GM23248 (cell line): ENCODE measurements at regions not wholly inside any gene's neighbourhood (a gene's known extent, or its start where the extent isn't known, plus 50 kb on each side); places are given as distances from the start of the nearest gene placed in this dataset.

Source experiments
- DNase-seq: peaks from one replicate; pipeline ENCODE4 v3.0.0-alpha.2; 2015
- H2AFZ ChIP-seq: fragments of 200-600 bp; sonication (generic); 2 replicates; pipeline ENCODE4 v1.6.1; 2016; ENCODE audit warnings: antibody characterized with exemption
- H3F3A ChIP-seq: fragments of 200-600 bp; sonication (generic); 2 replicates; pipeline ENCODE4 v1.6.1; 2016; ENCODE audit warnings: mild to moderate bottlenecking, antibody characterized with exemption, mixed run types; ENCODE audit not compliant: insufficient read depth
- H3K27ac ChIP-seq: fragments of 200-600 bp; sonication (generic); 2 replicates; pipeline ENCODE4 v1.5.1; 2016; ENCODE audit warnings: mild to moderate bottlenecking
- H3K27me3 ChIP-seq: fragments of 200-600 bp; sonication (generic); replicated peaks from 2 replicates; pipeline ENCODE4 v1.6.1; 2016; ENCODE audit warnings: mild to moderate bottlenecking; ENCODE audit not compliant: insufficient read depth
- H3K36me3 ChIP-seq: fragments of 200-600 bp; sonication (generic); 2 replicates; pipeline ENCODE4 v1.6.1; 2016; ENCODE audit warnings: low read depth, mild to moderate bottlenecking
- H3K4me1 ChIP-seq: fragments of 200-600 bp; sonication (generic); 2 replicates; pipeline ENCODE4 v1.6.1; 2016; ENCODE audit warnings: mild to moderate bottlenecking; ENCODE audit not compliant: insufficient read depth
- H3K4me2 ChIP-seq: fragments of 200-600 bp; sonication (generic); one replicate; pipeline ENCODE4 v1.6.1; 2016; ENCODE audit warnings: mild to moderate bottlenecking; ENCODE audit not compliant: unreplicated experiment
- H3K4me3 ChIP-seq: fragments of 200-600 bp; sonication (generic); 2 replicates; pipeline ENCODE4 v1.5.1; 2016; ENCODE audit warnings: mild to moderate bottlenecking
- H3K79me2 ChIP-seq: fragments of 200-600 bp; sonication (generic); 2 replicates; pipeline ENCODE4 v1.6.1; 2016; ENCODE audit warnings: mild to moderate bottlenecking; ENCODE audit not compliant: insufficient read depth
- H3K9ac ChIP-seq: fragments of 200-600 bp; sonication (generic); 2 replicates; pipeline ENCODE4 v1.6.1; 2016; ENCODE audit warnings: mild to moderate bottlenecking
- H3K9me2 ChIP-seq: fragments of 200-600 bp; sonication (generic); 2 replicates; pipeline ENCODE4 v1.6.1; 2016; ENCODE audit warnings: mixed run types, mild to moderate bottlenecking, moderate library complexity; ENCODE audit not compliant: insufficient read depth
- H3K9me3 ChIP-seq: fragments of 200-600 bp; sonication (generic); one replicate; pipeline ENCODE4 v1.6.1; 2017; ENCODE audit warnings: low read depth
- H4K20me1 ChIP-seq: fragments of 200-600 bp; sonication (generic); 2 replicates; pipeline ENCODE4 v1.6.0; 2016; ENCODE audit not compliant: insufficient read depth
- EZH2 ChIP-seq: fragments of 200-600 bp; sonication (generic); IDR thresholded peaks from 2 replicates; pipeline ENCODE4 v1.6.1; 2018; ENCODE audit warnings: antibody characterized with exemption, mild to moderate bottlenecking; ENCODE audit not compliant: insufficient read depth, poor library complexity, severe bottlenecking
- EZH2phosphoT487 ChIP-seq: fragments of 200-600 bp; sonication (generic); IDR thresholded peaks from 2 replicates; pipeline ENCODE4 v1.6.1; 2018; ENCODE audit warnings: antibody characterized with exemption, moderate library complexity, mild to moderate bottlenecking, low read depth; ENCODE audit not compliant: insufficient read depth
- WGBS, 2 experiments: methylation state at CpG; one replicate each; pipeline ENCODE4 v1.1.6; 2015 to 2017; ENCODE audit warnings: low lambda C conversion rate in 2 of 2, low coverage in 1 of 2; ENCODE audit errors: missing lambda C conversion rate in 2 of 2; 5-methylcytosine and 5-hydroxymethylcytosine counted together
- in situ Hi-C: fragments of 300-500 bp; cut with MboI; formaldehyde crosslinking; loops from 2 replicates; pipeline ENCODE4 v1.15.0; 2020

DNA sequence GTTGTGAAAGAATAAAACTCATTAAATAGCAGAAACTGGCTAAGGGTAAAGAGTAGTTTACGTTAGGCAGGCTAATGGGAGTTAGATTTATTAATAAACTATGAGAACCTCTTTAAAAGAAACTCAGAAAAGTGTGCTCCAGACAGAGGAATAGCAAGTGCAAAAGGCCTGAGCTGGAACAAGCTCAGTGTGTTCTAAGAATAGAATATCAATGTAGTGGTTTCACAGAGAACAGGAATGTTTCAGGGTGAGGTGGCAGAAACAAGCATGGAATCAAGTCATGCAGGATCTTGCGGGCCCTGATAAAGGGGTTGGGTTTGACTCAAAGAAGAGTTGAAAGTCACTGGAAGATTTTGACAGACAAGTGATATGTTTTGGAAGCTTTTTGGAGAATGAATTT lies 164.0 kb upstream of the HS3ST3A1 start:
- Histone ChIP-seq H3K36me3 (no peaks in the 10 kb centered on the region), H3K79me2 (no peaks in the 10 kb centered on the region), H3K9me2 (no peaks in the 10 kb centered on the region), H2AFZ (no peak overlapping the region), H3K4me3 (no peak overlapping the region), H3F3A (no peaks in the 10 kb centered on the region), H3K27me3 (no peaks in the 10 kb centered on the region), H3K9me3 (no peaks in the 10 kb centered on the region), H4K20me1 (no peaks in the 10 kb centered on the region), H3K9ac (no peak overlapping the region), H3K4me1 (no peaks in the 10 kb centered on the region), H3K4me2 (no peak overlapping the region), H3K27ac (no peak overlapping the region)
- in situ Hi-C loops = no loop called here
- no peak for TF ChIP-seq EZH2phosphoT487
- TF ChIP-seq EZH2 = no peak
- peak; percentile 28 for DNase-seq
- 82 to 91% methylated on average over 2 of the region's 2 CpGs for WGBS, 2 experiments

DNA sequence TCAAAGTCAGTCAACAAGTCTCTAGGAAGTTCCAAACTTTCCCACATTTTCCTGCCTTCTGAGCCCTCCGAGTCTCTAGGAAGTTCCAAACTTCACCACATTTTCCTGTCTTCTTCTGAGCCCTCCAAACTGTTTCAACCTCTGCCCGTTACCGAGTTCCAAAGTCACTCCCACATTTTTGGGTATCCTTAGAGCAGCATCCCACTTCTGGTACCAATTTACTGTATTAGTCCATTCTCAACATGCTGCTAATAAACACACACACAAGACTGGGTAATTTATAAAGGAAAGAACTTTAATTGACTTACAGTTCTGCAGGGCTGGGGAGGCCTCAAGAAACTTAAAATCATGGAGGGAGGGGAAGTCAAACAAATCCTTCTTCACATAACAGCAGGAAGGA lies 169.0 kb upstream of the HS3ST3A1 start:
- in situ Hi-C loops = no loop called here

DNA sequence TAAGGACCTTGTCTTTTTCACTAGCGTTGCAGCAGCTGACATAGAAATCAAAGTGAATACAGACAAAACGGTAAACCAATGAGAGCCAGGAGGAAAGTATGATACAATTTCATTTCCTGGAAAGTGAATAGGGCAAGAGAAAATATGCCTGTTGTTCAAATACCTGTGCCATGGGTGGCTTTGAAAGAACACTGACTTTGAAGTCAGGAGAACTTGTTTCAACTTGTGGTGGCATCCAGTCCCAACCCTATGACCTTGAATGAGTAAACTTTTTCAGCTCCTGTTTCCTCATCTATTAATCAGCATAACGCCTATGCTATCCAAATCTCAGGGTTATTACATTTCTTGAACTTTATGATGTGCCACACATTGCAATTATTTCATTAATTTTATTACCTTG lies 173.7 kb upstream of the HS3ST3A1 start:
- Histone ChIP-seq H3K9me2 (no peaks in the 10 kb centered on the region), H3K36me3 (no peaks in the 10 kb centered on the region), H4K20me1 (no peaks in the 10 kb centered on the region), H3K4me1 (peaks cover 7% of the 10 kb centered on the region; the same call in 1 of the 2 replicates), H3K79me2 (no peaks in the 10 kb centered on the region), H3K9me3 (no peaks in the 10 kb centered on the region), H3K27me3 (no peaks in the 10 kb centered on the region), H3F3A (0 out of 2 replicates have a peak, but pooled peaks cover 3% of the 10 kb centered on the region), H3K4me2 (no peak overlapping the region), H3K27ac (no peak overlapping the region), H2AFZ (no peak overlapping the region), H3K9ac (no peak overlapping the region), H3K4me3 (no peak overlapping the region)
- 78 to 79% methylated on average over 3 of the region's 3 CpGs for whole genome bisulfite sequencing, 2 experiments
- DNase-seq = no peak
- in situ Hi-C loops = no loop called here
- TF ChIP-seq EZH2 (no peak), EZH2phosphoT487 (no peak)

More for the DNA sequence above, 169.0 kb upstream of the HS3ST3A1 start:
- 73 to 87% methylated on average over 3 of the region's 3 CpGs for WGBS, 2 experiments
- no peak overlapping the region for H3K9ac ChIP-seq
- no peak for DNase-seq
- no peaks in the 10 kb centered on the region for H3K9me3 ChIP-seq
- no peaks in the 10 kb centered on the region for H3K27me3 ChIP-seq
- no peak overlapping the region for H3K4me3 ChIP-seq
- H3K27ac ChIP-seq = no peak overlapping the region
- H3K4me2 ChIP-seq = no peak overlapping the region
- no peaks in the 10 kb centered on the region for H4K20me1 ChIP-seq
- H3F3A ChIP-seq = no peaks in the 10 kb centered on the region
- 0 out of 2 replicates have a peak, but pooled peaks cover 1% of the 10 kb centered on the region for H3K4me1 ChIP-seq
- H2AFZ ChIP-seq = no peak overlapping the region
- H3K79me2 ChIP-seq = no peaks in the 10 kb centered on the region
- TF ChIP-seq EZH2phosphoT487 (no peak), EZH2 (no peak)
- no peaks in the 10 kb centered on the region for H3K9me2 ChIP-seq
- no peaks in the 10 kb centered on the region for H3K36me3 ChIP-seq

DNA sequence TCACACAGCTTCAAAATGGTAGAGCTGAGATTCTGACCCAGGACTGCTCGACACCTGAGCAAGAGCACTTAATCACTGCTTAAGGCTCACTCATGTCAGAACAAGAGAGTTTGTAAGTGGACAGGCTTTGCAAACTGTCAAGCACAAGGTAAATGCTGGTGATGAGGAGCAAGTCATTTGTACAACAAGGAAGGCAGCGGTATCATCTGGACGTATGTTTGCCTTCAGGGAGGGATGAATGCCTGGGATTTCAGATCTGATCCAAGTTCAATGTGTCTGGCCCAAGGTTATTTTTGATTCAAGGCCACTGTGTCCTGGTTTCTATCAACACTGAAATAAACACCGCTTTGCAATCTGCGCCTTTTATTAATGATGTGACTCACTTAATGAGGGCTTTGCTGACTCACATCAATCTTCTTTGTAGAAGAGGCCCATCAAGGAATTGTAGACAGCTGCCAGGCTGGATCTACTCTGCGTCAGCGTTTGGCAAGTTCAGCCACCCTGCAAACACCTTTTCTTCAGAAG lies 174.4 kb upstream of the HS3ST3A1 start:
- no peak for TF ChIP-seq EZH2phosphoT487
- TF ChIP-seq EZH2 = no peak
- no peaks in the 10 kb centered on the region for H4K20me1 ChIP-seq
- H3K9me3 ChIP-seq = no peaks in the 10 kb centered on the region
- H3K4me3 ChIP-seq = no peak overlapping the region
- WGBS, 2 experiments = 23 to 26% methylated on average over 7 of the region's 7 CpGs
- in situ Hi-C loops = no loop called here
- H3K9ac ChIP-seq = no peak overlapping the region
- no peaks in the 10 kb centered on the region for H3K79me2 ChIP-seq
- H3K9me2 ChIP-seq = no peaks in the 10 kb centered on the region
- no peak overlapping the region for H2AFZ ChIP-seq
- no peak overlapping the region for H3K4me2 ChIP-seq
- H3K27ac ChIP-seq = no peak overlapping the region
- peak; percentile 48 for DNase-seq
- H3K4me1 ChIP-seq = peaks cover 7% of the 10 kb centered on the region; the same call in 1 of the 2 replicates
- H3K27me3 ChIP-seq = no peaks in the 10 kb centered on the region
- H3F3A ChIP-seq = 0 out of 2 replicates have a peak, but pooled peaks cover 3% of the 10 kb centered on the region
- H3K36me3 ChIP-seq = no peaks in the 10 kb centered on the region
